HepG2 (cell line): ENCODE measurements at regions not wholly inside any gene's neighbourhood (a gene's known extent, or its start where the extent isn't known, plus 50 kb on each side); places are given as distances from the start of the nearest gene placed in this dataset.

Source experiments
- ATAC-seq: fragments of 200-7000 bp; cut with Tn5 transposase; 3 replicates; pipeline ENCODE4 v1.9.1; 2020; ENCODE audit warnings: mild to moderate bottlenecking, moderate library complexity
- BruUV-seq: library from RNA; stranded (reverse); fragments of 400-500 nt; replicated peaks from 2 replicates; lab custom pipeline; 2021; lab: Mats Ljungman, UMichigan
- CTCF ChIA-PET: fragments of 300-600 bp; formaldehyde crosslinking; extraction: SDS; loops from one replicate; lab custom pipeline; 2021; ENCODE audit warnings: low total read pairs, inconsistent platforms, low intra/inter-chr PET ratio; lab: Yijun Ruan, JAX
- POLR2A ChIA-PET: fragments of 350-600 bp; sonication (Branson Sonifier 250); formaldehyde crosslinking; loops from one replicate; lab custom pipeline; 2020; ENCODE audit warnings: antibody characterized with exemption, inconsistent platforms; lab: Yijun Ruan, JAX
- DNase-seq: peaks from one replicate; pipeline ENCODE4 v3.0.0-alpha.2; 2015; ENCODE audit warnings: low spot score
- FAIRE-seq: peaks from 3 replicates; lab custom pipeline; 2011; peaks lifted over from hg19 to GRCh38; lab: Jason Lieb, UNC
- H2AFZ ChIP-seq: one replicate; pipeline ENCODE4 v1.6.1; 2011; ENCODE audit warnings: low read length, inconsistent platforms
- H3K27ac ChIP-seq: fragments of 300-600 bp; 3 replicates; pipeline ENCODE4 v1.8.0; 2011; ENCODE audit warnings: mixed run types, mild to moderate bottlenecking, mixed read lengths, low read length, inconsistent platforms; ENCODE audit not compliant: insufficient read depth; ENCODE audit errors: extremely low read length
- H3K27me3 ChIP-seq, 2 experiments: fragments of 200-600 bp in 1 of 2; 2 replicates in 1 of 2; 3 replicates in 1 of 2; pipeline versions ENCODE4 v1.6.0 to v1.8.0; 2011; ENCODE audit warnings: low read length in 2 of 2, mild to moderate bottlenecking in 2 of 2, moderate library complexity in 2 of 2, inconsistent platforms in 1 of 2; ENCODE audit not compliant: insufficient read depth in 2 of 2, control insufficient read depth in 1 of 2
- H3K36me3 ChIP-seq, 2 experiments: fragments of 200-600 bp in 1 of 2; replicated peaks in 1 of 2; 2 replicates in 1 of 2; 3 replicates in 1 of 2; pipeline versions ENCODE4 v1.5.1 to v1.8.0; 2011; ENCODE audit warnings: low read length in 2 of 2, inconsistent platforms in 1 of 2; ENCODE audit not compliant: insufficient read depth in 2 of 2, control insufficient read depth in 1 of 2
- H3K4me1 ChIP-seq: 2 replicates; pipeline ENCODE4 v1.5.1; 2012; ENCODE audit warnings: low read length, inconsistent platforms; ENCODE audit not compliant: insufficient read depth
- H3K4me2 ChIP-seq: 2 replicates; pipeline ENCODE4 v1.6.0; 2011; ENCODE audit warnings: low read depth, low read length, inconsistent platforms
- H3K4me3 ChIP-seq, 3 experiments: fragments of 200-600 bp in 1 of 3; sonication (generic), shearing (Covaris generic) in 1 of 3; replicated peaks in 1 of 3; 2 replicates each; pipeline ENCODE4 v1.5.1; 2011 to 2016; ENCODE audit warnings: low read length in 3 of 3, inconsistent platforms in 2 of 3, low read depth in 2 of 3, mild to moderate bottlenecking in 2 of 3, control low read depth in 1 of 3, mixed read lengths in 1 of 3; ENCODE audit not compliant: insufficient read depth in 1 of 3
- H3K79me2 ChIP-seq: one replicate; pipeline ENCODE4 v1.6.1; 2011; ENCODE audit warnings: low read length, inconsistent platforms; ENCODE audit not compliant: insufficient read depth
- H3K9ac ChIP-seq: 2 replicates; pipeline ENCODE4 v1.6.0; 2011; ENCODE audit warnings: mild to moderate bottlenecking, low read depth, low read length, inconsistent platforms; ENCODE audit not compliant: insufficient read depth
- H3K9me3 ChIP-seq: 2 replicates; pipeline ENCODE4 v1.5.1; 2012; ENCODE audit warnings: mild to moderate bottlenecking, low read length
- H4K20me1 ChIP-seq: 2 replicates; pipeline ENCODE4 v1.6.0; 2011; ENCODE audit warnings: inconsistent platforms, mild to moderate bottlenecking, low read length, moderate library complexity; ENCODE audit not compliant: insufficient read depth
- CBX2 ChIP-seq, 2 experiments: fragments of 200-600 bp in 1 of 2; sonication (generic); formaldehyde crosslinking in 1 of 2; IDR thresholded peaks; 2 replicates each; pipeline versions ENCODE4 v1.7.0 to v1.8.1; 2018 to 2022; ENCODE audit warnings: low read depth in 2 of 2, low read length in 1 of 2, mild to moderate bottlenecking in 1 of 2, missing genetic modification reagents in 1 of 2
- KLF12 ChIP-seq: sonication (generic); formaldehyde crosslinking; IDR thresholded peaks from 2 replicates; pipeline ENCODE4 v1.4.0; 2020; ENCODE audit warnings: missing genetic modification reagents, borderline replicate concordance
- POGZ ChIP-seq: sonication (generic); formaldehyde crosslinking; IDR thresholded peaks from 2 replicates; pipeline ENCODE4 v1.4.0; 2020; ENCODE audit warnings: mild to moderate bottlenecking, missing genetic modification reagents
- THAP11 ChIP-seq: IDR thresholded peaks from 2 replicates; pipeline ENCODE4 v1.6.1; 2016; ENCODE audit warnings: missing biosample characterization, missing genetic modification reagents
- THAP7 ChIP-seq: sonication (generic); formaldehyde crosslinking; IDR thresholded peaks from 2 replicates; pipeline ENCODE4 v1.8.1; 2023; ENCODE audit warnings: mild to moderate bottlenecking, missing genetic modification reagents
- ZNF10 ChIP-seq: sonication (generic); formaldehyde crosslinking; IDR thresholded peaks from 2 replicates; pipeline ENCODE4 v1.4.0; 2020; ENCODE audit warnings: mild to moderate bottlenecking, low read depth, missing genetic modification reagents, borderline replicate concordance
- ZNF619 ChIP-seq: sonication (generic); formaldehyde crosslinking; IDR thresholded peaks from 2 replicates; pipeline ENCODE4 v1.4.0; 2020; ENCODE audit warnings: mild to moderate bottlenecking, missing genetic modification reagents
- ZNF879 ChIP-seq: sonication (generic); formaldehyde crosslinking; IDR thresholded peaks from 2 replicates; pipeline ENCODE4 v1.8.1; 2023; ENCODE audit warnings: missing genetic modification reagents
- WGBS: methylation state at CpG from one replicate; pipeline ENCODE4 v1.1.6; 2017; ENCODE audit warnings: low lambda C conversion rate; 5-methylcytosine and 5-hydroxymethylcytosine counted together
- in situ Hi-C: cut with HindIII; loops from 2 replicates; pipeline ENCODE4 v1.10.0; 2017; ENCODE audit warnings: low pct_unique_long_range_greater_than_20kb; ENCODE audit not compliant: extremely low pct_ligation_motif_present
- intact Hi-C: fragments of 100-400 bp; cut with micrococcal nuclease; formaldehyde crosslinking; loops from one replicate; pipeline ENCODE4 v1.10.0; 2022; ENCODE audit not compliant: unreplicated experiment
- TF ChIP-seq, protein P1 (sequence below): IDR thresholded peaks from 2 replicates; pipeline ENCODE4 v1.4.0; 2020; ENCODE audit warnings: mild to moderate bottlenecking, missing genetic modification reagents
- TF ChIP-seq, protein P2 (sequence below): sonication (generic); formaldehyde crosslinking; IDR thresholded peaks from 2 replicates; pipeline ENCODE4 v1.4.0; 2020; ENCODE audit warnings: mild to moderate bottlenecking, missing genetic modification reagents, borderline replicate concordance

- peak; percentile 72 for TF ChIP-seq THAP11
Measured at GRCh38 chr2:16196687-16197503, 256.5 kb downstream of the MYCN start (continued).

DNA sequence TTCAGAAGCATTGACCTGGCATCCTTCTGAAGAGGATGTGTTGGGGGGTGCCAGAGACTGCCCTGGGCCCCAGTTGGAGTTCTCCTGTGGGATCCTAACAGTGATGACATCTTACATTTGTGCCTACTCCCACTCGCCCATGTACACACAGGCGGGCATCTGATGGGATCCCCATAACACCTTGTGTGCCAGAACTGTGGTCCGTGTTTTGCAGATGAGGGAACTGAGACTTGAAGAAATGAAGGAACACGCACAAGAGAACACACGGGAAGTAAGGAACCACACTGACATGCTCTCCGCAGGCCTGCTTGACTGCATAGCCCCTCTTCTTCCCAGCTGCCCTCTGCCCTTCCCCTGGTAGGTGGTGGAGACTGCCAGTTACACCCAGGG lies 255.3 kb downstream of the MYCN start:
- H3K4me1 ChIP-seq, result peaks cover 41% of the 10 kb centered on the region
- no peak overlapping the region for H3K27ac ChIP-seq
- FAIRE-seq, result no peak
- H3K27me3 ChIP-seq, result no peaks in the 10 kb centered on the region
- H2AFZ ChIP-seq, result no peak overlapping the region
- in situ Hi-C loops (no loop called here), intact Hi-C loops (no loop called here)
- DNase-seq, result no peak
- ChIA-PET CTCF (no interaction called here), POLR2A (no interaction called here)
- BruUV-seq, result no TSS peak
- no peaks in the 10 kb centered on the region for H3K9me3 ChIP-seq
- no peak overlapping the region for H3K4me2 ChIP-seq
- WGBS, result 89% methylated on average over 6 of the region's 6 CpGs
- no peaks in the 10 kb centered on the region for H4K20me1 ChIP-seq
- no peak overlapping the region for H3K4me3 ChIP-seq
- no peaks in the 10 kb centered on the region for H3K79me2 ChIP-seq
- no peak for ATAC-seq
- no peaks in the 10 kb centered on the region for H3K36me3 ChIP-seq
- H3K9ac ChIP-seq, result no peak overlapping the region
- no peak for TF ChIP-seq POGZ (CRISPR knock-in tag)
- TF ChIP-seq ZNF10 (CRISPR knock-in tag), result no peak
- TF ChIP-seq THAP7, result no peak
- no peak for TF ChIP-seq ZNF879 (CRISPR knock-in tag)
- TF ChIP-seq, protein P1, sequence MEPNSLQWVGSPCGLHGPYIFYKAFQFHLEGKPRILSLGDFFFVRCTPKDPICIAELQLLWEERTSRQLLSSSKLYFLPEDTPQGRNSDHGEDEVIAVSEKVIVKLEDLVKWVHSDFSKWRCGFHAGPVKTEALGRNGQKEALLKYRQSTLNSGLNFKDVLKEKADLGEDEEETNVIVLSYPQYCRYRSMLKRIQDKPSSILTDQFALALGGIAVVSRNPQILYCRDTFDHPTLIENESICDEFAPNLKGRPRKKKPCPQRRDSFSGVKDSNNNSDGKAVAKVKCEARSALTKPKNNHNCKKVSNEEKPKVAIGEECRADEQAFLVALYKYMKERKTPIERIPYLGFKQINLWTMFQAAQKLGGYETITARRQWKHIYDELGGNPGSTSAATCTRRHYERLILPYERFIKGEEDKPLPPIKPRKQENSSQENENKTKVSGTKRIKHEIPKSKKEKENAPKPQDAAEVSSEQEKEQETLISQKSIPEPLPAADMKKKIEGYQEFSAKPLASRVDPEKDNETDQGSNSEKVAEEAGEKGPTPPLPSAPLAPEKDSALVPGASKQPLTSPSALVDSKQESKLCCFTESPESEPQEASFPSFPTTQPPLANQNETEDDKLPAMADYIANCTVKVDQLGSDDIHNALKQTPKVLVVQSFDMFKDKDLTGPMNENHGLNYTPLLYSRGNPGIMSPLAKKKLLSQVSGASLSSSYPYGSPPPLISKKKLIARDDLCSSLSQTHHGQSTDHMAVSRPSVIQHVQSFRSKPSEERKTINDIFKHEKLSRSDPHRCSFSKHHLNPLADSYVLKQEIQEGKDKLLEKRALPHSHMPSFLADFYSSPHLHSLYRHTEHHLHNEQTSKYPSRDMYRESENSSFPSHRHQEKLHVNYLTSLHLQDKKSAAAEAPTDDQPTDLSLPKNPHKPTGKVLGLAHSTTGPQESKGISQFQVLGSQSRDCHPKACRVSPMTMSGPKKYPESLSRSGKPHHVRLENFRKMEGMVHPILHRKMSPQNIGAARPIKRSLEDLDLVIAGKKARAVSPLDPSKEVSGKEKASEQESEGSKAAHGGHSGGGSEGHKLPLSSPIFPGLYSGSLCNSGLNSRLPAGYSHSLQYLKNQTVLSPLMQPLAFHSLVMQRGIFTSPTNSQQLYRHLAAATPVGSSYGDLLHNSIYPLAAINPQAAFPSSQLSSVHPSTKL (CRISPR knock-in tag), result no peak
- TF ChIP-seq, protein P2, sequence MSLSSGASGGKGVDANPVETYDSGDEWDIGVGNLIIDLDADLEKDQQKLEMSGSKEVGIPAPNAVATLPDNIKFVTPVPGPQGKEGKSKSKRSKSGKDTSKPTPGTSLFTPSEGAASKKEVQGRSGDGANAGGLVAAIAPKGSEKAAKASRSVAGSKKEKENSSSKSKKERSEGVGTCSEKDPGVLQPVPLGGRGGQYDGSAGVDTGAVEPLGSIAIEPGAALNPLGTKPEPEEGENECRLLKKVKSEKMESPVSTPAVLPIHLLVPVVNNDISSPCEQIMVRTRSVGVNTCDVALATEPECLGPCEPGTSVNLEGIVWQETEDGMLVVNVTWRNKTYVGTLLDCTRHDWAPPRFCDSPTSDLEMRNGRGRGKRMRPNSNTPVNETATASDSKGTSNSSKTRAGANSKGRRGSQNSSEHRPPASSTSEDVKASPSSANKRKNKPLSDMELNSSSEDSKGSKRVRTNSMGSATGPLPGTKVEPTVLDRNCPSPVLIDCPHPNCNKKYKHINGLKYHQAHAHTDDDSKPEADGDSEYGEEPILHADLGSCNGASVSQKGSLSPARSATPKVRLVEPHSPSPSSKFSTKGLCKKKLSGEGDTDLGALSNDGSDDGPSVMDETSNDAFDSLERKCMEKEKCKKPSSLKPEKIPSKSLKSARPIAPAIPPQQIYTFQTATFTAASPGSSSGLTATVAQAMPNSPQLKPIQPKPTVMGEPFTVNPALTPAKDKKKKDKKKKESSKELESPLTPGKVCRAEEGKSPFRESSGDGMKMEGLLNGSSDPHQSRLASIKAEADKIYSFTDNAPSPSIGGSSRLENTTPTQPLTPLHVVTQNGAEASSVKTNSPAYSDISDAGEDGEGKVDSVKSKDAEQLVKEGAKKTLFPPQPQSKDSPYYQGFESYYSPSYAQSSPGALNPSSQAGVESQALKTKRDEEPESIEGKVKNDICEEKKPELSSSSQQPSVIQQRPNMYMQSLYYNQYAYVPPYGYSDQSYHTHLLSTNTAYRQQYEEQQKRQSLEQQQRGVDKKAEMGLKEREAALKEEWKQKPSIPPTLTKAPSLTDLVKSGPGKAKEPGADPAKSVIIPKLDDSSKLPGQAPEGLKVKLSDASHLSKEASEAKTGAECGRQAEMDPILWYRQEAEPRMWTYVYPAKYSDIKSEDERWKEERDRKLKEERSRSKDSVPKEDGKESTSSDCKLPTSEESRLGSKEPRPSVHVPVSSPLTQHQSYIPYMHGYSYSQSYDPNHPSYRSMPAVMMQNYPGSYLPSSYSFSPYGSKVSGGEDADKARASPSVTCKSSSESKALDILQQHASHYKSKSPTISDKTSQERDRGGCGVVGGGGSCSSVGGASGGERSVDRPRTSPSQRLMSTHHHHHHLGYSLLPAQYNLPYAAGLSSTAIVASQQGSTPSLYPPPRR (CRISPR knock-in tag), result no peak
- TF ChIP-seq KLF12 (CRISPR knock-in tag), result no peak
- TF ChIP-seq CBX2 (IDR thresholded peaks at IDR 0.05; ENCODE audit: low read depth, low read length), result no peak
- no peak for TF ChIP-seq CBX2 (CRISPR knock-in tag; IDR thresholded peaks at IDR 0.05; ENCODE audit: low read depth)
- no peak for TF ChIP-seq ZNF619 (CRISPR knock-in tag)
